GM18511 (cell line): ENCODE measurements at regions not wholly inside any gene's neighbourhood (a gene's known extent, or its start where the extent isn't known, plus 50 kb on each side); places are given as distances from the start of the nearest gene placed in this dataset.

Experiments used
- ATAC-seq: cut with Tn5 transposase; IDR thresholded peaks from one replicate; pipeline ENCODE4 v1.9.1; 2021; ENCODE audit warnings: mild to moderate bottlenecking, moderate library complexity; ENCODE audit not compliant: unreplicated experiment

DNA sequence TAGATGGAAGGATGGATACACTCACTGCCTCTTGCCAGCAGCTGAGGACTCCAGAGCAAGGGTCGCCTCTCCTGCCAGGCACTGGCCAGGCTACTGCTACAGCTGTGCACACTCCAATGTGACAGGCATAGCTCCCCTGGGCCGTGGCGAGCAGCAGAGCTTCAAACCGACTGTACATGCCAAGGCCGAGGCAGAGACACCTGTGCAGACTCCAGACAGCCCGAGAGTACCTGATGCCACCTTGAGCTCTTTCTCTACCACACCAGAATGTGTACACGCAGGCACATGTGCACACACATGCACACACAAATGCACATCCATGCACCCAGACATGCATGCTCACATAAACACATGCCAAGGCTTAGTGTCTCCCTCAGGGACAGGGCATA, 508.3 kb upstream of the MYT1L start:
- ATAC-seq, result no peak

DNA sequence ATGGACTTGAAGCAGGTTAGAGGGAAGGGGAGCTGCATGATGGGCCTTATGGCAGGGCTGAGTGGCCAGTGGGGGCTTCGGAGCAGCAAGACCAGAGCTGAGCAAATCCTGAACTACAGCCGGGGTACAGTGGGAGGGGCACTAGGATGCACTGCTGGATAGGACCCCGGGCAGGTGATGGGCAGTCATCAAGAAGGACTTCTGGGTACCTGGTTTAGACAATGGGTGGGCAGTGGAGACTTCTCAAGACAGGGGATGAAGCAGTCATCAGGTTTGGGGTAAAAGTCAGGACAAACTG, 507.4 kb upstream of the MYT1L start:
- no peak for ATAC-seq

- ATAC-seq, result no peak
Measured at GRCh38 chr2:2837746-2838547, 506.9 kb upstream of the MYT1L start.

- no peak for ATAC-seq
Measured at GRCh38 chr2:2836343-2837070, 505.4 kb upstream of the MYT1L start.

- no peak for ATAC-seq
Measured at GRCh38 chr2:2834516-2835254, 503.6 kb upstream of the MYT1L start.

DNA sequence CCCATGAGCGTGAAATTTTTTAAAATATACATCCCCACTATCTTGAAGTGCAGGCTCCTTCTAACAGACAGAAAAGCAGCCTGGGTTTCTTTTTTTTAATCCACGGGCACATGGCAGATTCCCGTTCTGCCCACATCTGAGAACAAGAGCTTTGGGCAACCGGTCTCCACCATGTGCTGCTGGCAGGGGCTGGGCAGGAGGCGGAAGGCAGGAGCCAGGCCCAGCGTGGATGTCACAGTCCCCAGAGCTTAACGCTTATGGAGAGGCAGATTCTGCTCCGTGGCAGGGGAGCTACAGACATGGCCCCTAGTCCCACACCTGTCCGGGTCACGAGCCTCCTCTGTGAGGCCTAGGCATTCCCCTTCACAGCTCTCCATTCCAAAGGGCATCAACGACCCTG, 503.0 kb upstream of the MYT1L start:
- no peak for ATAC-seq

GRCh38 chr2:2832657-2833056, 501.6 kb upstream of the MYT1L start:
- no peak for ATAC-seq

GRCh38 chr2:2831633-2832032, 500.6 kb upstream of the MYT1L start:
- ATAC-seq, result no peak

DNA sequence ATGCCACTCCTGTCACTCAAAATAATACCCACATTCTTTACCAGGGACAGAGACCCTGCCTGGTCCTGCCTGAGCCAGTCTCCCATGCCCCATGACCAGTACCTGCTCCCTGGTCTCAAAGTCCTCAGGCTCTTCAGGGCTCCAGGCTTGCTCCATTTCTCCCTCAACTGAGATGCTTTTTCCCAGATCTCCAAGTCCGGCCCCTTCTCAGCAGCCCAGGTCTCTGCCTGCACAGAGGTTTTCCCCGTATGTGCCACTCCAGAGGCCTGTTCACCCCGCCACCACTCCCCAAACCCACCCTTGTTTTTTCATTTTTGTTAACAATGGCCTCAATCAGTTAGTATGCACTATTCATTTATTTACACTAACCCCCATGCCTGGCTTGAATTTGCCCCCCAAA, 499.5 kb upstream of the MYT1L start:
- no peak for ATAC-seq

DNA sequence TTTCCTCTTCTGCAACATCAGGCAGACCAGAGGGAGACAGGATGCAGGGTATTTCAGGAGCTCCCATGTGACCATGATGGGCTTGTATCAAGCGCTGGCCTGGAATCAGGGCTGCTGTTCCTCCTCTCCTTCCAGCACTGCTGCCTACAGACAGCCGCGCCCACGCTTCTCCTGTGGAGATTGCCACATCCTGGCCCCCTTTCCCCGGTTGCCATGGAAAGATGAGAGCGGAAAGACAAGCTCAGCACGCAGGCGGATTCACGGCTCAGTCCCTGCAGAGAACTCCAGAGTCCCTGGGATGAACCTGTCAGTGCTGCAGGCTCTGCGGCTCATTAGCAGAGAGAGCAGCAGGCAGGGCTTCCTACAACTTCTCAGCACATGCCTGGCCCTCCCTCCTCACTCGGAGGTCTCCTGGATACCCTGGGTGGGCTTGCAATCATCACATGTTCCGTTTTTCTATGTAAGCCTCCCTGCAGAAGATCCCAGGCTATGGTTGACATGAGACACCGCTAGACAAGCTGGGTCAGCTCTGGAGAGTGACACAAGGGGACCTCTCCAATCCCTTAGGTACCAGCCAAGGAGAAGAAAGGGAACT, 497.8 kb upstream of the MYT1L start:
- ATAC-seq, result no peak

DNA sequence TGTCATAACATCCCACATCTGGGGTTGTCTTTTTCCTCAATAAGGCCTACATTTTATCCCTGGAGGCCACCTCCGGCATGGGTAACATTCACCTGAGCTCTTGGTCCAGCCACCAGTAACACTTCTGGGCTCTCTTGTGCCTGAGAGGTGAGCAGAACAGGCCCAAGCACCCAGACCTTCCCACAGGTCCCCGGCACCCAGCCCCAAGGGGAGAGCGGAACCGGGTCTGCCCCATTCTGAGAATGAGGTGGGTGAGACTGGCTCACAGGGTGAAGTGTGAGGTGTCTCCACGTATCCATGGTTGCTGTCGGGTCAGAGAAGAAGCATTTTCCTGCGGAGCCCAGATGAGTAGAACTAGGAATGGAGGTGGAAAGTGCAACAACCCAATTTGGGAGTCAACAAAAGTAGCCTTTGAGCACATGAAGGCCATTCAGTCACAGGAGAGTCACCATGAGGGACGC, 496.7 kb upstream of the MYT1L start:
- no peak for ATAC-seq

DNA sequence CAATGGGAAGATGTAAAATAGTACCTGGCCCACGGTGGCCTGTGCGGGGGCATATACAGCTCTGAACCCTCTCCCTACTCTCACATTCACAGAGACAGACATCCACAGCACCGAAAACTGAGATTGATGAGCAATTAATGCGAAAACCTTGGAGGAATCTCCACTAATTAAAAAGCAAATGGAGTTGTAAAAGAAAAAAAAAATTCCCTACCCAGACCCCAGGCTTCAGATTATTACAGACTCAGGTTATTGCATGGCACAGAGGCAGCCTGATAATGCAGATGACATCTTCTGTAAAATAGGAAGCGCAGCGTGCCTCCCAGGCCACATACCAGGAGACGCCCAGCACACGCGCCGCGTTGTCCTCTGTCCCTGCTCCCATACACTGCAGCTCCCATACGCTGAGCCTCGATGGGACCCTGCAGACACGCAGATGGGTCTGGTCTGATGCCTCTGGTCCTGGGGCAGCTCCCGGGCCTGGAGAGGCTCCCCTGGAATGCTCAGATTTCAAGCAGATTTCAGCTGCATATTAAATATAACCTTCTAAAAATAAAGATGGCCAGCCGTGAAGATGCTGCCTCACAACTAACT, 496.1 kb upstream of the MYT1L start:
- no peak for ATAC-seq

DNA sequence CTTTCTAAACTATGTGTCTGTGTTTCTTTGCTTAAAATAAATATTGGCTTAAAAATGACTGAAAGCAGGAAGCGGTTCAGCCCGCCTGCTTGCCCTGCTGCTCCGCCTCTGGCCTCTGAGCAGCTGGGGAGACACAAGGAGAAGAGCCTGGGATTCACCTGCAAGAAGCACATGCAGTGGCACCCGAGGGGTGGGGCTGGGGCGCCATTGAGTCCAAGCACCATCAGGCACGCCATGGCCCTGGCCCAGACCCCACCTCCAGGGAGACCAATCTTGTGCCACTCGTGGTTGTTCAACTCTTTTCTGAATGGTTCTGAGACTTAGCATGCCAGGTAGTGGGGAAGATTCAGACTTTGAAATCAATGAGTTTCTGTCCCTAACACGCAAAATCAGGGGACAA, 495.5 kb upstream of the MYT1L start:
- no peak for ATAC-seq

- ATAC-seq, result no peak
Measured at GRCh38 chr2:2826209-2826551, 495.1 kb upstream of the MYT1L start.

DNA sequence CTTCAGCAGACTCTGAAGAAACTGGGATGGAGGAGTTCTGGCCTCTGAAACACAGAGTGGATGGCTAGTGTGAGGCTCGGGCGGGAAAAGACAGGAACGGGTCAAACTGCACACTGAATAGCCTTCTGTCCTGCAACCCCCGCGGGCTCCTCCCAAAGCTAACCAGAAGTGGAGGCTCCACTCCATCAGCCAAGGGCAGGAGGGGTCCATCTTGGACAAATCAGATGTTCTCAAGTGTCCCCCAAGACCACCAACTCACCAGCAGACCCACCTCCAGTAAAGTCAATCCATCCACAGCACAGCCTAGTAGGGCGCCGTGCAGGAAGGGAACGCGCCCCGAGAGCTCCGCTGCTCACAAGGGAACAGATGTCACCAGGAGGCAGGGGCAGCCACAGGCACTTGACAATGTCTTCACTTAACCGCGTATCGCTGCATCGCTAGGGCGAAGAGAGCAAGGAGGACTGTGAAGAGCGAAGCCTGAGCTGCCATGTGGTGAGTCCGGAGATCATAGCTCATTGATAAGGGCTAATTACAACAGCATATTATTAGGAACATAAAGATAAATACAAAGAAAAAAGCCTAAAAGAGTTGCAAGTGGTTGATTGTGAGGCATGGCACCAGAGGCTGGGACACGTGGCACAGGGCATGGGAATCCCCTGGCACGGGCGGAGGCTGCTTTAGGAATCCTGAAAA, 494.6 kb upstream of the MYT1L start:
- ATAC-seq, result no peak

- ATAC-seq, result no peak
Measured at GRCh38 chr2:2825062-2825461, 494.0 kb upstream of the MYT1L start.

DNA sequence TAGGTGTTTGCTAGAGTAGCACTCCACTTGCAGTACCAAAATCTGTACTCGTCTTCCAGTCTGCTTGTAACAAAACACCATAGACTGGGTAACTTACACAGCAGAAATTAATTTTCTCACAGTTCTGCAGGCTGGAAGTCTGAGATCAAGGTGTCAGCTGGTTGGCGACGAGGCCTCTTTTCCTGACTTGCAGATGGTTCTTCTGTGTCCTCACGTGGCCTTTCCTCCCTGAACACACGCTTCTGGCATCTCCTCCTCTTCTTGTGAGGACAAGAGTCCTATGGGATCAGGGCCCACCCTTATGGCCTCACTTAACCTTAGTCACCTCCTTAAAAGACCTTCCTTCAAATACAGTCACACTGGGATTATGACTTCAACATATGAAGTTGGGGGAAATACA, 493.5 kb upstream of the MYT1L start:
- no peak for ATAC-seq

GRCh38 chr2:2823061-2823753, 492.1 kb upstream of the MYT1L start:
- no peak for ATAC-seq

- no peak for ATAC-seq
Measured at GRCh38 chr2:2822143-2822542, 491.1 kb upstream of the MYT1L start.

DNA sequence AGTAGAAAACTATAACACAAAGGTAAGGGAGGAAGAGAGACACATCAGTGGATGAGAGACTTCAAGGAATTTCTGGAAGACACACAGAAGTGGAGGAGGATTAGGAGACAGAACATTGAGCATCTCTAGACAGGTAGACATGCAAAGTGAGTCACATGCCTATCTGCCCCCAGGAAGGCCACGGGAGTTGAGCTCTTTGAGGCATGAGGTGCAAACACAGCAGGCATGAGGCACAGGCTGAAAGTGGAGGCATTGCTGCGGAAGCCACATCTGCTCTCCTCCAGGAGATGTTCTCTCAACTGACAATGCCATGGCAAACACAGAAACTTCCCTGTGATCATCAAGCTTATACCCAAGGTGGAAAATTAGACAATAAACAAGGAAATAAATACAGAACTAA, 481.6 kb upstream of the MYT1L start:
- ATAC-seq, result no peak
